Anterior cingulate cortex (tissue), 58 donors: ENCODE measurements at regions not wholly inside any gene's neighbourhood (a gene's known extent, or its start where the extent isn't known, plus 50 kb on each side); places are given as distances from the start of the nearest gene placed in this dataset.
"Not testable (repeated sequence)": the region's sequence is repeated elsewhere in the genome, so short reads cannot be mapped to it uniquely, and the experiment has no call there.

ENCODE experiments used
- DNase-seq, 58 donors: peaks; one replicate each; lab custom pipeline; 2025; lab: John Stamatoyannopoulos, UW

DNA sequence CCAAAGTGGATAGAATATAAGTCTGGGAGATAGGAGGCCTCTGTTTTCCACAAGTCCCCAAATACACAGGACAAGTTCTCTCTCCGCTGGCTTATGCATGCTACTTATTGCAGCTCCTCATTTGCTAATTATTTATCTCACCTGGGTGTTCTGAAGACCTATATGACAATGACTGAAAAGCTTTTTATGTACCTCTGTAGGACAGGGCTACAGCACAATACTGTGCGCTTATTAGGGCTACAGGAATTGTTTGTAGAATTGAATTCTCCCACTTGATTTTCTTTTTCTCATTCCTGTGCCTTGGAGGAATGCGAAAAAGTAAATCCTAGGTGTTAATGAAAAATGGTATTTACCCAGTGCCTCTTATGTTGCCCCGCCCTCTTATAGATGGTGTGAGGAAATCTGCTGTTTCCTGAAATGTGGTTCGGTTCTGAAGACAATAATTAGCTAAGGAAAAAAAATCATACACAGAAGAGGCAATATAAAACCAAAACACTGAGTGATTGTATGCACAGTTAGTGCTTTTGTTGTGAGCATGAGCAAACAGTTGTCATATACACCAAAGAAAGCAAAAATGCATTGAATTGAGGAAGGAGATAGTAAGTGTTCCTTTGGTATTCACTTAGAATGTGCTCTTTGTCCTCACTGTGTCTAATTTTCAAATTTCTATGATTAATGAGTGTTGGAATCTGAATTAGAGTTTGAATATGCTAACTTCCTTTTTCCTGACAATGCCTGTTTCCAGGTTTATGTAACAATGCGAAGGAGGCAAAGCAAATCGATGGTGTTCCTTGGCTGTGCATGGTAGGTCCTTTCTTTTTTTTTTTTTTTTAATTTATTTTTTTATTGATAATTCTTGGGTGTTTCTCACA, 78.7 kb upstream of the PNPT1 start:
- DNase-seq, result no peak

DNA sequence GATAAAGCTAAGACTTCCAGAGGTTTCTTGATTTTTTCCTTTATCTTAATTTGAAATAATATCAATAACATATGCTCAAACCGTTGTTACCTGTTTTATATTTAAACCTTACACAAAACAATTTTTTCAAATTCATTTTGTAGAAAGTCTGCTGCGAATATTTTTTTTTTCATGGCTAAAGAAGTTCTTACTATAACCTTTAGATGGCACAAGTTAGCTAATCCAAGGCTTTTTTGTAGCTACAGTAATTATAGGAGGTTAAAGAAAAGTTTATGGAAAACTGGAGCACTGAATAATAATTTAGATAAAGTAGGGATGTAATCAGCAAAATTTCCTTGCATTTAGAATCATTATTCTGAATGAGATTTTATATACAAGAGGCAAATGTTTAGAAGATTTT, 78.0 kb upstream of the PNPT1 start:
- DNase-seq, result no peak

DNA sequence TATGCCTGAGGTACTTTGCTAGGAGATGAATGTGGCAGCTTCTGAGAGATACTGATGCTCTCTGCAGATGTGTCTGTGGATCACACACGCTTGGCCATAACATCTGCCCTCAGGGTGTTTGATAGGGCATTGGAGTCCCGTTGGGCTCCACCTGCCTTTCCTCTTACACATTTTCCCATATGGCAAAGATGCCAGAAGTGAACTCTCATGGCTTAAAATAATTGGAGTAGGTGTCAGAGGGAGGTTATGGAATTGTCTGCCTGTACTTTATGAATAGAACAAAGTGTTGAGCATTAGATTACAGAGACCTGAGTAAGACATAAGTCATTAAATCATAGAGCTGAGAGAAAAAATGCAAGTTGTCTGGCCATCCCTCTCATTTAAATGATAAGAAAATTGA, 75.3 kb upstream of the PNPT1 start:
- no peak for DNase-seq

DNA sequence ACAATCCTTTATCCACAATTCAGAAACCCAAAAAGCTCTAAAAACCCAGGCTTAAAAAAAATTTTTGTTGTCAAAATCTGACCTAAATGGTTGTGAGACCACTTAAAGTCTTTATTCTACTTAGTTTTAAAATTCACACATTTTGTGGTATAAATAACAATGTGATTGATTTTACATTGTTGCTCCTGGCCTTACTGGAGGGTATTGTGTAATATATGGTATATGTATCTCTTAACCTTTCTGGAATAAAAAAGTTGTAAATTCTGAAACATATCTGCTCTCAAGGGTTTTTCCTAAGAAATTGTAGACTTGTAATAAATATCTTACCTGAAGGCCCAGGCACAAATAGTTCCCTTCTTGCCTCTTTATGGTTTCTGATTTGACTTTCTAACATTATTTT, 73.3 kb upstream of the PNPT1 start:
- DNase-seq, result no peak

DNA sequence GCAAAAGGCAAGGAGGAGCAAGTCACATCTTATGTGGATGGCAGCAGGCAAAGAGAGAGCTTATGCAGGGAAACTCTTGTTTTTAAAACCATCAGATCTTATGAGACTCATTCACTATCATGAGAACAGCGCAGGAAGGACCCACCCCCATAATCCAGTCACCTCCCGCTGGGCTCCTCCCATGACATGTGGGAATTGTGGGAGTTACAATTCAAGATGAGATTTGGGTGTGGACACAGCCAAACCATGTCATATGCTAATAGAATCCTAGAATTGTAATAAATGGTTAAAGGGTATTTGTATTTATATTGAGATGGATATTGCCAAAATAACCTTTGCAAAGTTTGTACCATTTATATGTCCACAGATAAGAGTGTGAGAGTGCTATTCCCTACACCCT, 72.1 kb upstream of the PNPT1 start:
- DNase-seq, result not testable (repeated sequence)

DNA sequence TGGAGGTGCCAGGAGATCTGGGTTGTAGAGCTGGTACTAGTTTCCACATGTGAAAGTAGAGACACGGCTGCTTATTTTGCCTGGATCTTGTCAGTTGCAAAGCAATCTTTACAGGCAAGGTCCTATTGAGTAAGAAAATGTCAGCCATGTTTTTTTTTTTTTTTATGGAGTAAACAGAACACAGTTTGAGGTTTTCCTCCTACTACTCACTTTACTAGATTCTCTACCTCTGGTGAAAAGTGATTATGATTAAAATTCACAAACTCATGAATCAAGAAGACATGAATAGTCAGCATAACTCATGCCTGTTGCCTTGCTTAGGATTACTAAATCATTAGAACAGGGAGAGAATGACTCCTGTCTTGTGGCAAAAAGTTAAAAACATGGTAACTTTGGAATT, 70.1 kb upstream of the PNPT1 start:
- DNase-seq, result no peak

DNA sequence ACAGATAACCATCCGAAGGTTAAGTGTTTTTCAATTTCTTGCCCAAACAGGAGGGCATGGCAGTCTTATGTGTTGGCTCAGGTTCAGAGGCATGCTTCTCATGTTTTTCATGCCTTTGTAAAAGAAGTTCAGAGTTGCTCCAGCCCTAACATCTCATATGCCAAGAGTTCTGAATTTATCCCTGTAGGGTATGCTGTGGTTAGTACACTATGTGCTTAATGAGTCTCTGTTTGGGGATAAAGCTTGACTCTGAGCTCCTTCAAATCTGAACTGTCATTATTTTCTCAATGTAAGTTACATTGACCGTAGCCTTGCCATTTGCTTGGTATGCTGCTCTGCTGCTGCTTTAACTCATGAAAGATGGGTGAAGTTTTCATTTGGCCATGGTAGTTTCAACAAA, 67.9 kb upstream of the PNPT1 start:
- no peak for DNase-seq

DNA sequence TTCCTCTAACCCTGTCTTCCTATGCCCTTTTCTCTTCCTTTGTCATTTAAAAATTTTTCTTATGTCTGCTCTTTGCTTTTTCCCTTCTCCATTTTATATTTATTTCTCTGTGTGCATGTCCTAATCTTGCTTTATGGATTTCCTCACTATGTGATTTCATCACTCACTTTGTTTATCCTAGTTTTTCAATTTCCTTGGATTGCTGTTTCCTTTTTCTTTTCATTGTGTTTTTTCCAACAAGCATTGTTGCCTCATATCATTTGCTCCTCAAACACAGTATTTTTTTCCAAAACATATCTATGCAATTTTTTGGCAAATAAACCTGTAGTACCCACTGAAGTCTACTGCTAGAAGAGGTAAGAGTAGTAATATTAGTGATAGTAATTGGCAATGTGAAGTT, 67.4 kb upstream of the PNPT1 start:
- no peak for DNase-seq

DNA sequence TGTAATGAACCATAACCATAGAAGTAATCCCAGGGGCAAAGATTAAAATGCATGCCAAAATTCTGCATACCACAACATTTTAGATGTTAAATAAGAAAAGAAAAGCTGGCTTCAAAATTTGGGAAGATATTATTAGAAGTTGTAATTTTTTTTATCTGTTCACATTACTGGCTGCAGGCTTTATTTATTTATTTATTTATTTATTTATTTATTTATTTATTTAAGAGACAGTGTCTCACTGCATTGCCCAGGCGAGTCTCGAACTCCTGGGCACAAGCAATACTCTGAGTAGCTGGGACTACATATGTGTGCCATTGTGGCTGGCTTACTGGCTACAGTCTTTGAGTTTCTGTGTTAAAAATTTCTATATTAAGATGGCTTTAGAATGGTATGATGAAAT, 66.5 kb upstream of the PNPT1 start:
- DNase-seq, result no peak

DNA sequence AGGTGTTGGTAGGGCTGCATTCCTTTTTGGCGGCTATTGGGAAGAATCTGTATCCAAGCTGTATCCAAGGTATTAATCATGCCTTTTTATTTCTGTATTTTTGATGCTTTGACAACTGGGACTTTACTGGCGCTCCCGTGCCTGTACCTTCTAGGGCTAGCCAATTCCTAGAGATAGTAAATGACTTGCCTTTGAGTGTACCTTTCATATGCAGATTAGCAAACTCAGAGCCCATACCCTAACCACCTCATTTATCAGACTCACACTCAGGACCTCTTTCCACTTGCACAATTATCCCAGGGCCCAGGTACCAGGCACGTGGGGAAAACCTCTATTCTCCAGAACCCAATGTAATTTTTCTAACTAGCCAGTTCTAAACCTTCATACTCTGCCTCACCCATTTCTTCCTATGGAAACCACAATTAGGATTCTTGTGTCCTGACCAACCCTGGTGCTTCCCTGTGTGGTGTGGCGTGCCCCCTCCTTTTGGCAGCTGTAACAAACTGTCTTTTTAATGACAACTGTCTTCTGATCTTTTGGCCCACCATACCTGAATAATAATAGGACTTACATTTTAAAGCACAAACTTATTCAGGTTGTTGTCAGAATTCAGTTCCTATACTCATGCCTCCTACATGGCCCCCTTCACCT, 65.8 kb upstream of the PNPT1 start:
- DNase-seq, result no peak

DNA sequence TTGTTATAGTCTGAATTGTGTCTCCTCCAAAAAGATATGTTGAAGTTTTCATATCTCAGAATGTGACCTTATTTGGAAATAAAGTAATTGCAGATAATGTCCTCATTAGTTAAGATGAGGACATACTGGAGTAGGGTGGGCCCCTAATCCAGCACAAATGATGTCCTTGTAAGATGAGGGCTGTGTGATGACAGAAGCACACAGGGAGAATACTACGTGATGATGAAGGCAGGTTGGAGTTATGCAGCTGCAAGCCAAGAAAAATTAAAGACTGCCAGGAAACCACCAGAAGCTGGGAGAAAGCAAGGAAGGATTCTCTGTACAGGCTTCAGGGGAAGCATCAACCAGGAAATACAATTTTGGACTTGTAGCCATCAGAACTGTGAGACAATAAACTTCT, 58.3 kb upstream of the PNPT1 start:
- DNase-seq, result no peak

DNA sequence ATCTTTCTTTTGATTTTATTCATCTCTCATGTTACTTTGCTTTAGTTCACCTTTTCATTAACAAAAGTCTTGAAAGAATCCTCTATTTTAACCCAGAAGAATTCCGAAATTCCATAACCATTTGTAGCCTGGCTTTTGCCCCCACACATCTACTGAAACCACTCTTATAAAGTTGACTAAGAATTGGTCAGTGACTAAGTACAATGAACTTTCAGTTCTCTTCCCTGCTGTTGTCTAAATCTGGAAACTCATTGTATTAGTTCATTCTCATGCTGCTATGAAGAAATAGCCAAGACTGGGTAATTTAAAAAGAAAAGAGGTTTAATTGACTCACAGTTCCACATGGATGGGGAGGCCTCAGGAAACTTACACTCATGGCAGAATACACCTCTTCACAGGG, 49.9 kb upstream of the PNPT1 start:
- DNase-seq, result no peak
